ENCODE measurements at regions not wholly inside any gene's neighbourhood (a gene's known extent, or its start where the extent isn't known, plus 50 kb on each side); places are given as distances from the start of the nearest gene placed in this dataset.

DNA sequence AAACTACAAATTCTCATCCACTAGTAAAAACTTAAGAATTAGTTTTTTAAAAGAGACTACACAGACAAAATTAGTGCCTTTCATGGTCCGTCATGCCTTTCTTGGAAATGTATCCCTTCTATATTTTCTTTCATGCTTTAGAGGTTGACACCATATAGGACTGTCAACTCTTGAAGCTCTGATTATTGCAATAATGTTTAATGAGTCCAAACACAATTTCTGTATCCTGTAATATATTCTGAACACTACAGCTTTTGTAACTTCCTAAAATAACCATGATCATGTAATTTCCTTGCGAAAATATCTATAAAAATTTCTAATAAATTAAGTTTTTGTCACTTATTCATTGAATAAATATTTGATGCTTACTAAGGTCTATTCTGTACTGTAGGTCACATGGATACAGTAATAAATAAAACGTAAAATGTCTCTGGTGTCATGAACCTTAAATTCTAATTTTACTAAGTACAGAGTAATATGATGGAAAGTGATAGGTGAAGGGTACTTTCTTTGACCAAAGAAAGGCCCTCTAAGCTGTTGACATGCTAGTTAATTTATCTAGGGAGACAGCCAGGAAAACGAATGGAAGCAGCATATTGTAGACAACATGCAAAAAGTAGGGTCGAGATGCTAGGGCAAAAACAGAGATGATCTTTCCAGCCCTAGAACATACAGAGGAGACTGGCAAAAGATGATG lies 687.3 kb upstream of the PCDH9 start:
- TF ChIP-seq CTCF (IDR thresholded peaks at IDR 0.05) (no peak), POLR2A (IDR thresholded peaks at IDR 0.05) (no peak)

Measured in heart left ventricle (tissue), 13 donors.